ENCODE measurements at regions not wholly inside any gene's neighbourhood (a gene's known extent, or its start where the extent isn't known, plus 50 kb on each side); places are given as distances from the start of the nearest gene placed in this dataset.

- no peak for DNase-seq
Measured at GRCh38 chr3:162468791-162469190, 972.2 kb downstream of the OTOL1 start.

- no peak for DNase-seq
Measured at GRCh38 chr3:162487138-162487537, 990.5 kb downstream of the OTOL1 start.

DNA sequence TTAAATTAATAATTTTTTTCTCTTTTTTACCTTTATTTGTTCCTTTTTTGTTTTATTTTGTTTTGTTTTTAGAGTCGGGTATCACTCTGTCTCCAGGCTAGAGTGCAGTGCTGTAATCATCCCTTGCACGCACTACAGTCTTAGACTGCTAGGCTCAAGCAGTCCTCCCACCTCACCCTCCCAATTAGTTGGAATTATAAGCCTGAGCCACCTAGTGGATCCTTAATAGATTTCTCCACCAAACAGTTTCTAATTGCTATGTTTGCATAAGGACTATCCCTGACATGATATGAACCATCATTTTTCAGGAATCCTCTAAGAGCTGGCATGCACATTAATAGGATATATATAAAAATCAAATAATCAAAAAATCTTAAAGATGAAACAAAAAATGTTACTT, 993.2 kb downstream of the OTOL1 start:
- DNase-seq, result no peak

DNA sequence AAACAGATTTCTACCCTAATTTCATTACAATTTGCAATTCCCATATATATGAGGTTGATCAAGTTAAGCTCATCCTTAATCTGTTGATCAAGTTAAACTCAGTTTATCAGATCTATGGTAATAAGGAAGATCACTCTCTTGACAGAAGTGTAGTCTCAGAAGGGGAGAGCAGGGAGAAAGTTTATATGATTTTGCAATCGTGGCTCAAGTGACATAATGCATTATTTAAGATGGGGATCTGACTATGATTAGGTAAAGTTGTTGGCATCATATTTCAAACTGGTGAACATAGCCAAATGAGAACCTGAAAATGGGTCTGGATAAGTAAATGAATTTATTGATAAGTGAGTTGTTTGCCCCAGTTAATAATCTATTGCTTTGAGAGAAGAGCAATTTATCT, 995.3 kb downstream of the OTOL1 start:
- DNase-seq, result no peak

- DNase-seq, result no peak
Measured at GRCh38 chr3:162492446-162493081, 996.0 kb downstream of the OTOL1 start.

- DNase-seq, result no peak
Measured at GRCh38 chr3:162498626-162499025, 1002.0 kb downstream of the OTOL1 start.

- DNase-seq, result no peak
Measured at GRCh38 chr3:162507397-162507796, 1010.8 kb downstream of the OTOL1 start.

DNA sequence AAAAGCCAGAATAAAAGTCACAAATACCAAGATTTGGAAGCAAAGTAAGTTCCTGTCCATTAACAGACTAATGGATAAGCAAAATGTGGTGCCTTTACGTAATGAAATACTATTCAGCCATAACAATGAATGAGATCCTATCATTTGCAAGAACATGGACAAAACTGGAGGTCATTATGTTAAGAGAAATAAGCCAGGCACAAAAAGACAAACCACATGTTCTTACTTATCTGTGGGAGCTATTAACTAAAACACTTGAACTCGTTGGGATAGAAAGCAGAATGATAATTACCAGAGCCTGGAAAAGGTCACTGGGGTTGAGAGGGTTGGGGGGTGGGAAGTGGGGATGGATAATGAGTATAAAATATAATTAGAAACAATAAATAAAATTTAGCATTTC, 1015.9 kb downstream of the OTOL1 start:
- no peak for DNase-seq

- DNase-seq, result no peak
Measured at GRCh38 chr3:162517110-162517509, 1020.5 kb downstream of the OTOL1 start.

DNA sequence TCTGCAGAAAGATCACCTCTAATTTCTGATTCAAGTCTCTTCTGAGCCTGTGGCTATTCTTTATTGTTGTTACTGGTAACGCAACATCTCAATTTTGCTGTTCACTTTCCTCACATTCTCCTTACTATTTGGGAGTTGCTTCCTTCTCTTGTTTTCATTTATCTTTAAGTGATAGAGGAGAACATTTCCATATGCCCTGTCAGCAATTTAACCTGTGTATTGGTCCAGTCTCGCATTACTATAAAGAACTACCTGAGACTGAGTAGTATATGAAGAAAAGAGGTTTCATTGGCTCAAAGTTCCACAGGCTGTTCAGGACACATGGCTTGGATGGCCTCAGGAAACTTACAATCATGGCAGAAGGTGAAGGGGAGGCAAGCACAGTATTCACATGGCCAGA, 1025.1 kb downstream of the OTOL1 start:
- no peak for DNase-seq

GRCh38 chr3:162525066-162525742, 1028.6 kb downstream of the OTOL1 start:
- DNase-seq, result no peak

GRCh38 chr3:162525771-162526170, 1029.2 kb downstream of the OTOL1 start:
- no peak for DNase-seq

- no peak for DNase-seq
Measured at GRCh38 chr3:162534431-162534830, 1037.8 kb downstream of the OTOL1 start.

GRCh38 chr3:162538491-162538890, 1041.9 kb downstream of the OTOL1 start:
- no peak for DNase-seq

- DNase-seq, result no peak
Measured at GRCh38 chr3:162538906-162539305, 1042.3 kb downstream of the OTOL1 start.

GRCh38 chr3:162540421-162540820, 1043.8 kb downstream of the OTOL1 start:
- no peak for DNase-seq

GRCh38 chr3:162541923-162542322, 1045.3 kb downstream of the OTOL1 start:
- no peak for DNase-seq

DNA sequence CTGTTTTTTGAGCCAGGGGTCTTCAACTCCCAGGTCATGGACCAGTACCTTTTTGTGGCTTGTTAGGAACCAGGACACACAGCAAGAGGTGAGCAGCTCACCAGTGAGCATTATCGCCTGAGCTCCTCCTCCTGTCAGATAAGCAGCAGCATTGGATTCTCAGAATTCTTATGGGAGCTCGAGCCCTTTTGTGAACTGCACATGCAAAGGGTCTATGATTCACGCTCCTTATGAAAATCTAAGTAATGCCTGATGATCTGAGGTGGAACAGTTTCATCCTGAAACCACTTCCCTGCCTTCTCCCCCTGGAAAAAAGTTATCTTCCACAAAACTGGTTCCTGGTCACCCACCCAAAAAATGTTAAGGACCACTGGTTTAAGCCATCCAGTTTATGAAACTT, 1047.6 kb downstream of the OTOL1 start:
- DNase-seq, result no peak

DNA sequence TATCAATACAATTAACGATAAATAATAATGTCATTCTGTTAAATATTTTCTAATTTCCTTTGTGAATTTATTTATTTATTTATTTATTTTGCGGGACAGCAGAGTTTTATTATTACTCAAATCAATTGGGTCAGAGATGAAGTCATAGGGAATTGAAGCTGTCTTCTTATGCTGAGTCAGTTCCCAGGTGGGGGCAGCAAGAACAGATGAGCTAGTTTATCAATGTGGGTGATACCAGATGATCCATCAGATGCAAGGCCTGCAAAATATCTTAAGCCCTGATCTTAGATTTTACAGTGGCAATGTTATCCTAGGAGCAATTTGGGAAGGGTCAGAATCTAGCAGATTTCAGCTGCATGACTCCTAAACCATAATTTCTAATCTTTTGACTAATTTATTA, 1050.3 kb downstream of the OTOL1 start:
- DNase-seq, result no peak

GRCh38 chr3:162547321-162547720, 1050.7 kb downstream of the OTOL1 start:
- no peak for DNase-seq

DNA sequence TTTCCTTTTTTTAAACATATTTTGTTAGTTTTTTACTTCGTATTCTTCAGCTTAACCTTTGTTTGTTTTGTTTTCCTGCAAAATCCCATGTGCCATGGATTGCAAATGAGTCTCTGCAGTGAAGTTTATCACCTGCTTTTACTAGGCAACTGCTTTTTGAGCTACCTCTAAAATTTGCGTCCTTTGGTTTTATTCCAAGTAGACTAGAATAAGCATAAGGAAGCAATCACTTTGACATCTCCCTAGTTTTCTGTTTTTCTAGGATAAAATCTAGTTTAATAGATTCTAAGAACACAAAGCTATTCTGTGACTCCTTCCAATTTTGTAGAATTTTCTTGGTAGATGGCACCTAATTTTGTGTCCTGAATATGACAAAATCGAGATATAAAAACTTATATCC, 1059.2 kb downstream of the OTOL1 start:
- DNase-seq, result no peak

- no peak for DNase-seq
Measured at GRCh38 chr3:162558016-162558415, 1061.4 kb downstream of the OTOL1 start.

GRCh38 chr3:162568706-162569105, 1072.1 kb downstream of the OTOL1 start:
- no peak for DNase-seq

- no peak for DNase-seq
Measured at GRCh38 chr3:162569314-162569713, 1072.7 kb downstream of the OTOL1 start.

GRCh38 chr3:162584986-162585385, 1088.4 kb downstream of the OTOL1 start:
- DNase-seq, result no peak

Data from NCI-H146 (cell line).